OCI-LY3 (cell line): ENCODE measurements at regions not wholly inside any gene's neighbourhood (a gene's known extent, or its start where the extent isn't known, plus 50 kb on each side); places are given as distances from the start of the nearest gene placed in this dataset.

Experiments
- H2AFZ ChIP-seq: fragments of 200-600, 300-600 bp; shearing (Covaris generic); 2 replicates; pipeline ENCODE4 v1.6.0; 2014; ENCODE audit warnings: antibody characterized with exemption, low read depth, low read length
- H3K27ac ChIP-seq: fragments of 200-600, 300-600 bp; sonication (generic); 2 replicates; pipeline ENCODE4 v1.5.1; 2014; ENCODE audit warnings: mild to moderate bottlenecking, low read length, moderate library complexity, mixed read lengths
- H3K27me3 ChIP-seq: fragments of 200-600, 300-600 bp; sonication (generic); 2 replicates; pipeline ENCODE4 v1.6.1; 2014; ENCODE audit warnings: low read depth, low read length, mixed read lengths
- H3K36me3 ChIP-seq: fragments of 200-600, 300-600 bp; sonication (generic); replicated peaks from 2 replicates; pipeline ENCODE3; 2014; ENCODE audit warnings: low read depth, low read length, mixed read lengths
- H3K4me1 ChIP-seq: fragments of 300-600, 200-600 bp; sonication (generic); 2 replicates; pipeline ENCODE4 v1.6.1; 2014; ENCODE audit warnings: low read length, mixed read lengths
- H3K4me2 ChIP-seq: fragments of 200-600, 300-600 bp; sonication (generic); 2 replicates; pipeline ENCODE4 v1.6.1; 2014; ENCODE audit warnings: low read length, mixed read lengths
- H3K4me3 ChIP-seq: fragments of 300-600, 200-600 bp; sonication (generic); 2 replicates; pipeline ENCODE4 v1.5.1; 2014; ENCODE audit warnings: antibody characterized with exemption, mild to moderate bottlenecking, low read length, moderate library complexity
- H3K79me2 ChIP-seq: fragments of 300-600, 200-600 bp; shearing (Covaris generic); 2 replicates; pipeline ENCODE4 v1.6.1; 2014; ENCODE audit warnings: mild to moderate bottlenecking, low read length, mixed read lengths
- H3K9ac ChIP-seq: fragments of 300-600, 200-600 bp; shearing (Covaris generic); 2 replicates; pipeline ENCODE4 v1.6.0; 2014; ENCODE audit warnings: mild to moderate bottlenecking, low read length, moderate library complexity
- H3K9me3 ChIP-seq: fragments of 200-600, 300-600 bp; shearing (Covaris generic); 2 replicates; pipeline ENCODE4 v1.6.1; 2014; ENCODE audit warnings: low read length, mixed read lengths; ENCODE audit not compliant: insufficient read depth
- H4K20me1 ChIP-seq: fragments of 200-600, 300-600 bp; sonication (generic); 2 replicates; pipeline ENCODE4 v1.6.1; 2016; ENCODE audit warnings: low read length, mixed read lengths; ENCODE audit not compliant: insufficient read depth
- CTCF ChIP-seq: fragments of 200-600, 300-600 bp; sonication (generic); IDR thresholded peaks from 2 replicates; pipeline ENCODE4 v1.5.1; 2014; ENCODE audit warnings: antibody characterized with exemption, low read length, low read depth
- EZH2phosphoT487 ChIP-seq: fragments of 200-600 bp; shearing (Covaris generic); IDR thresholded peaks from 2 replicates; pipeline ENCODE4 v1.6.1; 2018; ENCODE audit warnings: antibody characterized with exemption, mixed run types, low read depth

GRCh38 chr2:200223205-200223784, 83.2 kb upstream of the SPATS2L start:
- no peaks in the 10 kb centered on the region for H3K27me3 ChIP-seq
- H3K27ac ChIP-seq: no peak overlapping the region
- TF ChIP-seq CTCF (no peak), EZH2phosphoT487 (no peak)
- no peak overlapping the region for H3K4me3 ChIP-seq
- no peaks in the 10 kb centered on the region for H3K9me3 ChIP-seq
- no peaks in the 10 kb centered on the region for H3K4me1 ChIP-seq
- H3K36me3 ChIP-seq: no peaks in the 10 kb centered on the region
- no peak overlapping the region for H3K9ac ChIP-seq
- H3K4me2 ChIP-seq: no peak overlapping the region
- no peaks in the 10 kb centered on the region for H3K79me2 ChIP-seq
- H4K20me1 ChIP-seq: no peaks in the 10 kb centered on the region
- H2AFZ ChIP-seq: no peak overlapping the region

- H3K79me2 ChIP-seq: no peaks in the 10 kb centered on the region
- H3K4me2 ChIP-seq: no peak overlapping the region
- H3K27ac ChIP-seq: no peak overlapping the region
Measured at GRCh38 chr2:200225951-200226350, 80.5 kb upstream of the SPATS2L start.

GRCh38 chr2:200226451-200227426, 79.8 kb upstream of the SPATS2L start:
- H3K36me3 ChIP-seq: no peaks in the 10 kb centered on the region
- no peak overlapping the region for H2AFZ ChIP-seq
- no peaks in the 10 kb centered on the region for H3K79me2 ChIP-seq
- TF ChIP-seq EZH2phosphoT487 (no peak), CTCF (no peak)
- no peak overlapping the region for H3K27ac ChIP-seq
- H3K9ac ChIP-seq: no peak overlapping the region
- no peaks in the 10 kb centered on the region for H3K4me1 ChIP-seq
- H4K20me1 ChIP-seq: no peaks in the 10 kb centered on the region
- H3K9me3 ChIP-seq: no peaks in the 10 kb centered on the region
- no peak overlapping the region for H3K4me3 ChIP-seq
- no peak overlapping the region for H3K4me2 ChIP-seq
- no peaks in the 10 kb centered on the region for H3K27me3 ChIP-seq

More at GRCh38 chr2:200225951-200226350, 80.5 kb upstream of the SPATS2L start:
- Histone ChIP-seq H4K20me1 (no peaks in the 10 kb centered on the region), H3K9me3 (no peaks in the 10 kb centered on the region), H3K4me3 (no peak overlapping the region), H3K27me3 (no peaks in the 10 kb centered on the region), H3K9ac (no peak overlapping the region), H2AFZ (no peak overlapping the region), H3K36me3 (no peaks in the 10 kb centered on the region), H3K4me1 (no peaks in the 10 kb centered on the region)
- TF ChIP-seq EZH2phosphoT487: no peak
- TF ChIP-seq CTCF: no peak

GRCh38 chr2:200230716-200231115, 75.8 kb upstream of the SPATS2L start:
- no peak overlapping the region for H3K4me3 ChIP-seq
- H3K9me3 ChIP-seq: no peaks in the 10 kb centered on the region
- H3K79me2 ChIP-seq: no peaks in the 10 kb centered on the region
- no peaks in the 10 kb centered on the region for H3K27me3 ChIP-seq
- no peak overlapping the region for H3K27ac ChIP-seq
- H3K36me3 ChIP-seq: no peaks in the 10 kb centered on the region
- no peaks in the 10 kb centered on the region for H4K20me1 ChIP-seq
- H2AFZ ChIP-seq: no peak overlapping the region
- no peaks in the 10 kb centered on the region for H3K4me1 ChIP-seq
- TF ChIP-seq CTCF: no peak
- TF ChIP-seq EZH2phosphoT487: no peak
- H3K9ac ChIP-seq: no peak overlapping the region
- no peak overlapping the region for H3K4me2 ChIP-seq
